ENCODE measurements at regions not wholly inside any gene's neighbourhood (a gene's known extent, or its start where the extent isn't known, plus 50 kb on each side); places are given as distances from the start of the nearest gene placed in this dataset.

DNA sequence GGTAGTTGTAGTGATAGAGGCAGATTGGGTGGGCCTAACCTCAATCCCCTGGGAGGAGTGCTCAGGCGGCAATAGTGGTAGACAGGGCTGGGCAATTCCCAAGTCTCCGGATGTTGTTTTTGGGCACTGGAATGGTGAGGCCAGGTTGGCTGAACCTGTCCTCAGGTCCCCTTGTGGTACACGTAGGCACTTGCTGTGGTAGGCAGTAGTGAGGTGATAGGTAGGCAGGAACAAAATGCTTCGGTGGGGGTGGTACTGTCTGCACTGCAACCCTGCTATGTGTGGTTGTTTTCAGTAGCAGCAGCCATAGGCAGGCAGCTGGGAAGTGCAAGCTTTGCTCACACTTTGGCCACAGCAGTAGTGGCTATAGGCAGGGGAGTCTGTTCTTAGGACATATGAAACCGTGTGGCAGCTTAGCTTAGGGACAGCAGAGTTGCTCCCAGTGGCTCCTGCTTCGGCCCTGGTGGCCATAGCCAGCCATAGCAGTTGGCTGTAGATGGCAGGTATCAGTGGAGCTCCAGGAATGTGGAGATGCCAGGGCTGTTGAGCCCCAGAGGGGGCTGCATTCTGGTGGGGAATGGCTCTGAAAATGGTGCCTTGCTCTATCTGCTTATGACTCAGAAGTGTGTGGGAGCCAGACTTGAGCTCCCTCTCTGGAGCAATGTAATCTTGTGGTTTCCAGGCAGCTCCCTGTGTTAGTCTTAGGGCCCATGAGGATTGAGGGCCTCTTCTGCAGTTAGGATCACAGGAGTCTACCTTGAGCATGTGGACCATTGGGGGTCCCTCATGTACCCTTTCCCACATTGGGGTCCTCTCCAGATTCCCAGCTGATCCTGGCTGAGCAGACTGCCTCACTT lies 241.8 kb upstream of the BMP2 start:
- Histone ChIP-seq H3K4me1 (ENCODE audit: control insufficient read depth, extremely low read depth, insufficient read depth, low read length) (no peaks in the 10 kb centered on the region), H3K4me2 (ENCODE audit: control insufficient read depth, extremely low read depth, insufficient read depth, low read depth, low read length) (no peak overlapping the region), H3K9me1 (ENCODE audit: control insufficient read depth, extremely low read depth, insufficient read depth, low read length) (no peaks in the 10 kb centered on the region), H3K4me3 (ENCODE audit: control insufficient read depth in 2 of 3, extremely low read depth in 1 of 3, insufficient read depth in 2 of 3, low read depth in 1 of 3, low read length in 3 of 3) (no peak overlapping the region), H3K9ac (ENCODE audit: control insufficient read depth, extremely low read depth, insufficient read depth, low read length) (no peak overlapping the region), H3K9me3 (ENCODE audit: control insufficient read depth, low read depth, low read length) (peaks cover 2% of the 10 kb centered on the region), H3K36me3 (ENCODE audit: control insufficient read depth in 2 of 2, extremely low read depth in 1 of 2, insufficient read depth in 2 of 2, low read length in 2 of 2) (no peaks in the 10 kb centered on the region), H3K27me3 (ENCODE audit: control insufficient read depth, extremely low read depth, insufficient read depth, low read length) (no peaks in the 10 kb centered on the region), H3K27ac (ENCODE audit: control insufficient read depth, insufficient read depth, low read length) (no peak overlapping the region), H3K79me2 (ENCODE audit: control insufficient read depth, insufficient read depth, low read length) (no peaks in the 10 kb centered on the region), H4K20me1 (ENCODE audit: control insufficient read depth, extremely low read depth, insufficient read depth, low read length) (no peaks in the 10 kb centered on the region), H2AFZ (ENCODE audit: control insufficient read depth, low read length) (no peak overlapping the region)
- no peak for FAIRE-seq
- no peak for TF ChIP-seq EZH2 (IDR thresholded peaks at IDR 0.05; ENCODE audit: low read length)
- TF ChIP-seq, protein P1, sequence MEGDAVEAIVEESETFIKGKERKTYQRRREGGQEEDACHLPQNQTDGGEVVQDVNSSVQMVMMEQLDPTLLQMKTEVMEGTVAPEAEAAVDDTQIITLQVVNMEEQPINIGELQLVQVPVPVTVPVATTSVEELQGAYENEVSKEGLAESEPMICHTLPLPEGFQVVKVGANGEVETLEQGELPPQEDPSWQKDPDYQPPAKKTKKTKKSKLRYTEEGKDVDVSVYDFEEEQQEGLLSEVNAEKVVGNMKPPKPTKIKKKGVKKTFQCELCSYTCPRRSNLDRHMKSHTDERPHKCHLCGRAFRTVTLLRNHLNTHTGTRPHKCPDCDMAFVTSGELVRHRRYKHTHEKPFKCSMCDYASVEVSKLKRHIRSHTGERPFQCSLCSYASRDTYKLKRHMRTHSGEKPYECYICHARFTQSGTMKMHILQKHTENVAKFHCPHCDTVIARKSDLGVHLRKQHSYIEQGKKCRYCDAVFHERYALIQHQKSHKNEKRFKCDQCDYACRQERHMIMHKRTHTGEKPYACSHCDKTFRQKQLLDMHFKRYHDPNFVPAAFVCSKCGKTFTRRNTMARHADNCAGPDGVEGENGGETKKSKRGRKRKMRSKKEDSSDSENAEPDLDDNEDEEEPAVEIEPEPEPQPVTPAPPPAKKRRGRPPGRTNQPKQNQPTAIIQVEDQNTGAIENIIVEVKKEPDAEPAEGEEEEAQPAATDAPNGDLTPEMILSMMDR (optimal IDR thresholded peaks at IDR 0.05 in 1 of 3, IDR thresholded peaks at IDR 0.05 in 1 of 3, conservative IDR thresholded peaks at IDR 0.05 in 1 of 3; ENCODE audit: extremely low read depth in 1 of 3, insufficient read depth in 2 of 3, low read length in 3 of 3): peak; percentile 18 to 30 (median 25)
- no peak for DNase-seq (ENCODE audit: low read depth, low spot score)
- dilution Hi-C loops (cut with MboI; ENCODE audit: extremely low pct_ligation_motif_present, low sequenced_read_pairs): no loop called here

DNA sequence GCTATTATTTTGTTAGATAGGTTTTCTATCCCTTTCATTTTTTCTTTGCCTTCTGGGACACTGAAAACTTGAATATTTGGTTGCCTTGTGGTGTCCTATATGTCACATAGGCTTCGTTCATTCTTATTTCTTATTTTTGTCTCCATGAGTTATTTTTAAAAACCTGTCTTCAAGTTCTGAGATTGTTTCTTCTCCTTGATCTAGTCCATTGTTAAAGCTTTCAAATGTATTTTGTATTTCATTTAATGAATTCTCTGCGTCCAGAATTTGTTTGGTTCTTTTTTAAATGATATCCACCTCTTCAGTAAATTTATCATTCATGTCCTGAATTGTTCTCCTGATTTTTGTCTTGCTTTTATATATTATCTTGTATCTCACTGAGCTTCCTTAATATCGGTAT lies 243.2 kb upstream of the BMP2 start:
- no peaks in the 10 kb centered on the region for H3K79me2 ChIP-seq (ENCODE audit: control insufficient read depth, insufficient read depth, low read length)
- H3K4me2 ChIP-seq (ENCODE audit: control insufficient read depth, extremely low read depth, insufficient read depth, low read depth, low read length): no peak overlapping the region
- H3K9me1 ChIP-seq (ENCODE audit: control insufficient read depth, extremely low read depth, insufficient read depth, low read length): no peaks in the 10 kb centered on the region
- peaks cover 6% of the 10 kb centered on the region for H3K4me1 ChIP-seq (ENCODE audit: control insufficient read depth, extremely low read depth, insufficient read depth, low read length)
- H3K27ac ChIP-seq (ENCODE audit: control insufficient read depth, insufficient read depth, low read length): no peak overlapping the region
- FAIRE-seq: no peak
- peaks cover 4% of the 10 kb centered on the region for H3K9me3 ChIP-seq (ENCODE audit: control insufficient read depth, low read depth, low read length)
- H4K20me1 ChIP-seq (ENCODE audit: control insufficient read depth, extremely low read depth, insufficient read depth, low read length): no peaks in the 10 kb centered on the region
- H2AFZ ChIP-seq (ENCODE audit: control insufficient read depth, low read length): no peak overlapping the region
- no peak overlapping the region for H3K4me3 ChIP-seq (ENCODE audit: control insufficient read depth in 2 of 3, extremely low read depth in 1 of 3, insufficient read depth in 2 of 3, low read depth in 1 of 3, low read length in 3 of 3)
- no peak overlapping the region for H3K9ac ChIP-seq (ENCODE audit: control insufficient read depth, extremely low read depth, insufficient read depth, low read length)
- TF ChIP-seq EZH2 (IDR thresholded peaks at IDR 0.05; ENCODE audit: low read length): no peak
- TF ChIP-seq, protein P1 (optimal IDR thresholded peaks at IDR 0.05 in 1 of 3, IDR thresholded peaks at IDR 0.05 in 1 of 3, conservative IDR thresholded peaks at IDR 0.05 in 1 of 3; ENCODE audit: extremely low read depth in 1 of 3, insufficient read depth in 2 of 3, low read length in 3 of 3): no peak
- no peak for DNase-seq (ENCODE audit: low read depth, low spot score)
- no peaks in the 10 kb centered on the region for H3K27me3 ChIP-seq (ENCODE audit: control insufficient read depth, extremely low read depth, insufficient read depth, low read length)
- no peaks in the 10 kb centered on the region for H3K36me3 ChIP-seq (ENCODE audit: control insufficient read depth in 2 of 2, extremely low read depth in 1 of 2, insufficient read depth in 2 of 2, low read length in 2 of 2)
- dilution Hi-C loops (cut with MboI; ENCODE audit: extremely low pct_ligation_motif_present, low sequenced_read_pairs): no loop called here

All from keratinocyte (primary cell).